Skeletal muscle cell (primary cell): ENCODE measurements at regions not wholly inside any gene's neighbourhood (a gene's known extent, or its start where the extent isn't known, plus 50 kb on each side); places are given as distances from the start of the nearest gene placed in this dataset.

Experiments
- DNase-seq: peaks from one replicate; pipeline ENCODE4 v3.0.0-alpha.2; 2010; ENCODE audit warnings: low read depth
- H3K4me3 ChIP-seq: 2 replicates; pipeline ENCODE4 v1.5.1; 2011; ENCODE audit warnings: low read depth, mild to moderate bottlenecking, control low read depth, low read length, moderate library complexity

- no peak for DNase-seq
- no peak overlapping the region for H3K4me3 ChIP-seq
Measured at GRCh38 chr20:36102809-36103596, 51.5 kb upstream of the EPB41L1 start.

- no peak overlapping the region for H3K4me3 ChIP-seq
- no peak for DNase-seq
Measured at GRCh38 chr20:36104244-36104643, 50.3 kb upstream of the EPB41L1 start.
